Fibroblast of villous mesenchyme (primary cell): ENCODE measurements at regions not wholly inside any gene's neighbourhood (a gene's known extent, or its start where the extent isn't known, plus 50 kb on each side); places are given as distances from the start of the nearest gene placed in this dataset.

Experiments used
- DNase-seq: peaks from one replicate; pipeline ENCODE4 v3.0.0-alpha.2; 2010; ENCODE audit warnings: low read depth
- H3K4me3 ChIP-seq: 2 replicates; pipeline ENCODE4 v1.5.1; 2011; ENCODE audit warnings: low read depth, mild to moderate bottlenecking, low read length
- TF ChIP-seq, protein P1 (sequence below): IDR thresholded peaks from 2 replicates; pipeline ENCODE4 v1.5.1; 2012; ENCODE audit warnings: low read depth, mild to moderate bottlenecking, low read length; ENCODE audit not compliant: insufficient read depth

DNA sequence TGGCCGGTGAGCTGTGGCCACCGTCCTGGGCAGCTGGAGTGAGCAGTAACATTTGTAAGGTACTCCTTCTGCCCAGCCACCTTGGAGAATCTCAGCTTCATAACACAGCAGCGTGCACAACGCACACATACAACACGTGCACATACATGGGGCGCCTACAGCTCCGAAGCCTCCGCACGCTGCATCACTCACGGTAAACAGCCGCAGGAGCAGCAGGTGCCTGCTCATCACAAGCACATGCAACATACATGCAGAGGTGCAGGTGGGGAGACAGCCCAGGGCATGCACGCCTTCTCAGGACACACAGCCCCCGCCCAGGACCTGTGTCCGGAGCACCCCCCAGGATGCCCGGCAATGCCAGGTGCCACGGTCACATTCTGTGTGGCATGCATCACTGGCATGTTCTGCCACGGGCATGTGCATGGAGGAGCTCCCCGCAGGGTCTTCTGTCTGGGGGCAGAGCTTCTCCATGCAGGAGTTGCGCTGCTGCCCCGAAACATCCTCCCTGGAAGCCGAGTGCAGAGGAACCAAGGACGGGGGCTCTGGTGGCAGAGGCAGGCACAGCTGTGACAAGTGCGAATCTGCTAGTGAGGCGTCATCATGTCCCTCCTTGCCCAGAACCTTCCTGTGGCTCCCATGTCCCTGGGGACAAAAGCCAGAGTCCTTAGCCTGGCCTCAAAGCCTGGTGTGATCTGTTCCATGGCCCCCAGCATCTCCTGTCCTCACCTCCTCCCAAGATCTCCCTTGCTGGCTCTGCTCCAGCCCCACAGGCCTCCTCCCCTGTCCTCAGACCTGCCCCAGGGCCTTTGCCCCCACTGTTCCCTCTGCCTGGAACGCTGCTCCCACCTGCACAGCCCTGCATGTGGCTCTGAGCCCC is 184.0 kb upstream of the GSE1 start:
- no peak for DNase-seq
- TF ChIP-seq, protein P1, sequence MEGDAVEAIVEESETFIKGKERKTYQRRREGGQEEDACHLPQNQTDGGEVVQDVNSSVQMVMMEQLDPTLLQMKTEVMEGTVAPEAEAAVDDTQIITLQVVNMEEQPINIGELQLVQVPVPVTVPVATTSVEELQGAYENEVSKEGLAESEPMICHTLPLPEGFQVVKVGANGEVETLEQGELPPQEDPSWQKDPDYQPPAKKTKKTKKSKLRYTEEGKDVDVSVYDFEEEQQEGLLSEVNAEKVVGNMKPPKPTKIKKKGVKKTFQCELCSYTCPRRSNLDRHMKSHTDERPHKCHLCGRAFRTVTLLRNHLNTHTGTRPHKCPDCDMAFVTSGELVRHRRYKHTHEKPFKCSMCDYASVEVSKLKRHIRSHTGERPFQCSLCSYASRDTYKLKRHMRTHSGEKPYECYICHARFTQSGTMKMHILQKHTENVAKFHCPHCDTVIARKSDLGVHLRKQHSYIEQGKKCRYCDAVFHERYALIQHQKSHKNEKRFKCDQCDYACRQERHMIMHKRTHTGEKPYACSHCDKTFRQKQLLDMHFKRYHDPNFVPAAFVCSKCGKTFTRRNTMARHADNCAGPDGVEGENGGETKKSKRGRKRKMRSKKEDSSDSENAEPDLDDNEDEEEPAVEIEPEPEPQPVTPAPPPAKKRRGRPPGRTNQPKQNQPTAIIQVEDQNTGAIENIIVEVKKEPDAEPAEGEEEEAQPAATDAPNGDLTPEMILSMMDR = no peak
- H3K4me3 ChIP-seq = no peak overlapping the region

DNA sequence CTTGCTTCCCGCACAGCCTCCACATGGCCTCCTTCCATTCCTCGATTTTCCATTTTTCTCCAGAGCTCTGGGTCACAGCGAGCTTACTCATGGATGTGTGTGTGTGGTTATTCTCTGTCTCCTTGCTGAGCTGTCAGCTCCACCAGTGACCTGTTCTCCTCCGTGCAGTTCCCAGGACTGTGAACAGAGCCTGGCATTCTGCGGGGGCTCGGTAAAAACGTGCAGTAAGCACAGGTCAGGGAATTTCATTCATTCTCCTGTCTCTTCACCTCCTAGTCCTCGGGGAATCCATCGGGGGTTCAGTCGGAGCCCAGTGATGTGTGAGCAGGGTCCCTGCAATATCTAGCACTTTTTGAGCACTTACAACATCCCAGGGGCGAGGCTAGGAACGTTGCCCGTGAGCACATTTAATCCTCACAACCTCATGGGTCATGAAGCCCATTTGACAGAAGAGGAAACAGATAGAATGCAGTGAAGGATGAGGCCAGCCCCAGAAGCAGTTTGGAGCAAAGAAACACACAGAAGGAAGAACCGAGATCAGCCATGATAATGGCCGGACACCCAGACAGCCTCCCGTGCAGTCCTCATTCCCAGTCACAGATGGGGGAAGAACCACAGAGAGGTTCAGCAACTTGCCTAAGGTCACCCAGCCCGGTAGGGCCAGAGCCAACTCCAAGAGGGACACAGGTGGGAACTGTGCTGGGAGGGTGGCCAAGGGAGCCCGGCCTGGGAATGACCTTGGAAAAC is 183.2 kb upstream of the GSE1 start:
- TF ChIP-seq, protein P1 = no peak
- no peak for DNase-seq
- no peak overlapping the region for H3K4me3 ChIP-seq

- no peak for DNase-seq
- TF ChIP-seq, protein P1 = no peak
- no peak overlapping the region for H3K4me3 ChIP-seq
These were observed 182.3 kb upstream of the GSE1 start for GRCh38 chr16:85430523-85431421.

DNA sequence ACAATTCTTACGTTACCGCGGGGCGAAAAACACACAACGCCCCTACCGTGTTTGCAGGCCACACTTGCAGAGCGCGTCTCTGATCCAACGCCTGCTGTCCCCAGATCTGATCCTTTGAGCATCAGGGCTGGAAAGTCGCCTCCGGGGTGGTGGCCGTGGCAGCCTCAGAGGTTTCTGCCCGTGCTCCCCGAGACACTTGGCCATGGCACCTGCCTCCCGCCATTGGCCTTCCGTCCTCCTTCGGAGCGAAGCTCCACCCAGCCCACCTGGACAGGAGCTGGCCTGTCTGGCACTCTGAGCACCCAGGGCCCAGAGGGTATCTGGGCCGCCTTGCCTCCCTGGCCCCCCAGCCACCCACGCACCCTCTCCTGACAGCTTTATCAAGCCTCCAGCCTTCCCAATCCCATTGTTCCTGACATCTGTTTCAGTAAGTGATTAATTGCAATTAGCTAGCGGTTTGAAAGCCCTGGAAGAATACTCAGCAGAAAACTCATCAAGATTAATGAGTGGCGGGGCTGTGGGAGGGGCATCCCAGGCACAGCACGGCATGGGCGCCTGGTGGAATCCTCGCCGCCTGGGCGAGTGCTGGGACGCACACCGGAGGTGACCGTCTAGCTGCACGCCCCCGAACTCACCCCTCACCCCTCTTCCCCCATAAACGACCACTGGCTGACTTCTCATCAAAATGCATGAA is 181.5 kb upstream of the GSE1 start:
- TF ChIP-seq, protein P1 = no peak
- no peak overlapping the region for H3K4me3 ChIP-seq
- DNase-seq = no peak

DNA sequence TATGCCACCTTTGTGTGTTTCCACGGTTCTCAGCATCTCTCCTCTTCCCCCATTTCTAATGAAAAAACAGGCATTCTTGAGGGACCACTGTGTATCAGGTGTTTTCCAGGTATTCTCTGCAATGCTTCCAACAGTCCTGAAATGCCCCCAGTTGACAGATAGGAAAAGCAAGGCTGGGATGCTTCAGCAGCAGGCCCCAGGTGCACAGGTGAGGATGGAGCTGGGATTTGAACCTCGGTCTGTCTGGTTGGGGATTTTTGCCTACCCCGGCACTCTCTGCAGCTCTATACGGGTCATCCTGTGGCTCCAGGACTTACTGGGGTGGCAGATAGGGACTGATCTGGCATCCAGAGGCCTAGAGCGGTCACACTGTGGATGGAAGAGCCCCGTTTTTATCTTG is 180.5 kb upstream of the GSE1 start:
- TF ChIP-seq, protein P1 = no peak
- H3K4me3 ChIP-seq = no peak overlapping the region
- no peak for DNase-seq

- no peak overlapping the region for H3K4me3 ChIP-seq
- no peak for DNase-seq
- TF ChIP-seq, protein P1 = no peak
These were observed 179.6 kb upstream of the GSE1 start for GRCh38 chr16:85433477-85433876.
